ENCODE measurements at regions not wholly inside any gene's neighbourhood (a gene's known extent, or its start where the extent isn't known, plus 50 kb on each side); places are given as distances from the start of the nearest gene placed in this dataset.
"Not testable (repeated sequence)": the region's sequence is repeated elsewhere in the genome, so short reads cannot be mapped to it uniquely, and the experiment has no call there.

DNA sequence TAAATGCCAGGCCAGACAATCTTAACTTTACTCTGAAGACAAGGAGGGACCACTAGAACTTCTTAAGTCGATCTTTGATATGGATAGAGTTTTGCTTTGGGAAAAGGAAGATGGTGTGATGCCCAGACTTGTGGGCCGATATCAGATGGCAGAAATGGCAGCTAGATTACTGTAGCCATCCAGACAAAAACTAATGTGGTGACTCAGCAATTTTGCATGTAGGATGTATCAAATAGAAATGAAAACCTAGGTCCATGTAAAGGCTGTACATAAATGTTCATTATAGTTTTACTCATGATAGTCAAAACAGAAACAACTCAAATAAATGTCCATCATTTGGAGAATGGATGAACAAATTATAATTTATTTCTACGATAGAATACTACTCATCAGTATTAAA lies 121.5 kb downstream of the APIP start:
- no peak for DNase-seq (ENCODE audit: low read depth)

DNA sequence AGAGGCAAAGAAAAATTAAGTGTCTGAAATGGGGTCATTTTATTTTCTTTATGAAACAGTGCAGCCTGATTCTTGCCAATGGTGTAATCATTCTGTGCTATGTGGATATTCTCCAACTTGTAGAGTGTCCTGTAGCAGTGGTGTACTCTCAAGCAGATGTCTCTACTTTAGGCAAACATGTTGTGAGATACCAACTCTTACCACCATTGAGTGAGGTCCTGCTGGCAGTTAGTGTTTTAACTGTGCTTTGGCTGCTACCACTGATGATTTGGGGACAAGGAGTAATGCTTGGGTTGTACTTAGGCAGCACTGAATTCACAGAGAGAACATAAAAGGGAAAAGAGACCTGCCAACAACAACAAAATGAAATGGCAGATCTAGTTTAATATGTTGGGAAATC lies 122.5 kb downstream of the APIP start:
- DNase-seq (ENCODE audit: low read depth), result no peak

DNA sequence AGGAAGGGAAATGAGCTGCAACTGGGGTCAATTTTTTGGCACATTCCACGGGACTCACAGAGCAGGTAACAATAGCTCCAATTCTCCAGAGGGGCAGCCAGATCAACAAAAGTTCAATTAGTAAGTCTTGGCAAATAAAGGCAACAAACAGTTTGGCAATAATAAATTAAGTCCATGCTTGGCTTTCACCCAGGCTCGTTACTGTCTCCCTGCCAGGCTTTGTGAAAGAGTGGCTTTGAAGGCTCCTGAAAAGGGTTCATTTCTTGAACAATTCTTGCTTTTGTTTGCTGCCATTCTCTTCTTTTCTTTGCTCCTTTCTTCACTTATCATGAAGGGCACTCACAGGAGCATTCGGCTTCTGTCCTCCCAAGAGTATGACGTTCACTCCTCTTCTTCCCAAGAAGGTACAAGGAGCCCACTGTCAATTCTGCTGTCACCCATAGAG lies 123.3 kb downstream of the APIP start:
- DNase-seq (ENCODE audit: low read depth), result no peak

DNA sequence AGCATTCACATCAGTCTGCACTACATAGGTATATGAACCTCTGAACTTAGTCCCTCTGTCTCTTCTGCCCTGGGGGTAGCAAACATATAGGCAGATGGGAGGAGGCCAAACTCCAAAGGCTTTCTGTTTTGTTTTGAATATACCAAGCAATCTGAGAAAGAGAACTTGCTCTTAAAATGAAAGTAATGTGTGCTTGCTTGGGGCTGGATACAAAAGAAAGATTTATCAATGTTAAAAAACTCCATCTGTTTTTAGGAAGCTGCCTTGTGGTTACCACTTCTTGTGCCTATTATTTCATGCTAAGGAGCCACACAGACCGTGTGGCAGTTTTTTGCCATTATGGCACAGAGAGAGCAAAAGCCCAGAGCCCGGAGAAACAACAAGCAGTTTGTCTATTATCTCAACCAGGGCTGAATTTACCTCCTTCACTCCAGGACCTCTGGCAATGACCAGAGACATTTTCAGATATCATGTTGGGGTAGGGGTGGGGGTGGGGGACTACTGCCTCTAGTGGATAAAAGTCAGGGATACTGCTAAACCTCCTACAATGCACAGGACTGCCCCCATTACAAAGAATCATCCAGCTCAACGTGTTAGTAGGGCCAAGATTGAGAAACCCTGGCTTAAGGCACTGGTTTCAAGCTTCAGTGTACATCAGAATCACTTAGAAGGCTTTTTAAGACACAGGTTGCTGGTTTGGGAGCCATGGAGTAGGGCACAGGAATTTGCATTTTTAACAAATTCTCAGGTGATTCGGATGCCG lies 124.2 kb downstream of the APIP start:
- no peak for DNase-seq (ENCODE audit: low read depth)

DNA sequence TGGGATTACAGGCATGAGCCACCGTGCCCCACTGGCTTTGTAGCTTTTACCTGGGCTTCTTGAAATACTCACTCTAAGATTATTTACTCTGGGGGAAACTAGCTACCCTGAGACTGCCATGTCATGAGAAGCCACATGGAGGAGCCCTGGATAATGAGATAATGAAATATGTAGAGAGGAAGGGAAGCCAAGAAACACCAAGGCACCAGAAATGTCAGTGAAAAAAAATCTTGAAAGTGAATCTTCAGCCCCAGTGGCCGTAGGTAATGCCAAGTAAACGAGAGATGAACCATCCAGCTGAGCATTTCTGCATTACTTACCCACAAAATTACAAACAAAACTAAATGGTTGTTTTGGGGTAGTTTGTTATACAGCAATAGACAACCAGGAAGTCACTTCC lies 125.6 kb downstream of the APIP start:
- no peak for DNase-seq (ENCODE audit: low read depth)

DNA sequence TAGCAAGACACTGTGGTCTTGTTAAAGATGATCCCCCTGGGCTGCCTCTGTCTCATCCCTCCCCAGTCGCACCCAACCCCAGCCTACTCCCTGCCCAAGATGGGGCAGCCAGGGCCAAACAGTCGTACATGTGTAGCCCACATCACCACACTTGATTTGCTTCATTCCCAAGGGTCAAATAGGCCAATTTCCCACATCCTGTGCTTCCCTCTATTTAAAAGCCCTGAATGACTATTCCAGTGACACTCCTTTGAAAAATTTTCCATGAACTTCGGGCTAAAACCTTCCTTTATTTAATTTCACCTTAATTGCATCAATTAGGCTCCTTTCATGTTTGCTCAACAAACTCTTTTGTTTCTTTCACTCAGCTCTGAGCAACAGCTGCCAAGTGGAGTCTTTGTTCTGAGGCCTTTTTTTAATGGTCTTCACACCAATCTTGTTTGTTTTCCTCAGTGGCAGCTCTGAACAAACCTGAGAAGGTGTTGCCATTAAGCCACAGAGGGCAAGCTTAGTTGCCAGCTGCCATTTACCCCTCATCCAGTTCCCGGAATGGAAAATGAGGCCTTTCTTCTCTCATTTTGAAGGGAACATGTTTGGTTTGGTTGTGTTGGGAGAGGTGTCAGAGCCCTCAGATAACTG lies 126.9 kb downstream of the APIP start:
- DNase-seq (ENCODE audit: low read depth), result no peak

DNA sequence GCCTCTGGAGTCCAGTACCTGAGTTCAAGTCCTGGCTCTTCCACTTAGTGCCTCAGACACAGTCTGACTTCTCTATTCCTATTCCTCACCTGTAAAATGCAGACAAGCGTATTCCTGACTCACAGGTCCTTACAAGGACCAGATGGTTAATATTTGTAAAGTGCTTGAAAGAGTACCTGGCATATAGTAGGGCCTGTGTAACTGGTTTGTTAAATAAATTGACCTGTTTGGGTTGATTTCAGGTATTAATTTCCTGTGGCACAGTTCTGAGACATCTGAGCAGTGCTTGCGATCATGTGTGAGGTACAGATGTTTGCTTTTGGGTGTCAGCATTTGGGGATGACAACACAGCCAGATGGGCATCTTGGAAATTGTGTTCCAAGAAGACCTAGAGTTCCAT lies 127.5 kb downstream of the APIP start:
- DNase-seq (ENCODE audit: low read depth), result no peak

DNA sequence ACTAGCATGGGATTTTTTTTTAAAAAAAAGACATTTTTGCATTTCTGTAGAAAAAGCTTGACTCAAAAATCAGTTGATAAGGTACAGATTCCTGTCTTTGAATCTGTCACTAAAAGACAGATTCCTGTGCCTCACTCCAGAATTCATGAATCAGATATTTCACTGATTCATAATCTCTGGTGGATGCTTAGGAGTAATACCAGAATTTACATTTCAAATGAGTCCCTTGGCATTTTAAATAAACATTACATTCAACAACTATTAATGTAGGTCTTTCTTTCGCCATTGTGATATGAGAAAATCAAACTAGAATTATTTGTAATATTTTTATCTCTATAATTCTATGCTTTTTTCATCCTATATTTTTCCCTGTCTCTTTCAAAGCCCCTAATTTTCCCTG lies 128.3 kb downstream of the APIP start:
- no peak for DNase-seq (ENCODE audit: low read depth)

DNA sequence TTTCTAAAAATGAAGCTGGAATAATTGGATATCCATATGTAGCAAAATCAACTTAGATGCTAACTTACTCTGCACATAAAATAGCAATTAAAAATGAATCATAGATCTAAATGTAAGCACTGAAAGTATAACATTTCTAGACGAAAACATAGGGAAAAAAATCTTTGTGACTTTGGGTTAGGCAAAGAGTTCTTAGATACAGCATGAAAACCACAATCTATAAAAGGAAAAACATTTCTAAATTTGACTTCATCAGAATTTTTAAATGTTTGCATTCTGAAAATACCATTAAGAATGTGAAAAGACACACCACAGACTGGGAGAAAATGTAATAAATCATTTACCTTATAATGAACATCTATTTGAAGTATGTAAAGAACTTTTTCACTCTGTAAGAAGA lies 128.8 kb downstream of the APIP start:
- DNase-seq (ENCODE audit: low read depth), result no peak

DNA sequence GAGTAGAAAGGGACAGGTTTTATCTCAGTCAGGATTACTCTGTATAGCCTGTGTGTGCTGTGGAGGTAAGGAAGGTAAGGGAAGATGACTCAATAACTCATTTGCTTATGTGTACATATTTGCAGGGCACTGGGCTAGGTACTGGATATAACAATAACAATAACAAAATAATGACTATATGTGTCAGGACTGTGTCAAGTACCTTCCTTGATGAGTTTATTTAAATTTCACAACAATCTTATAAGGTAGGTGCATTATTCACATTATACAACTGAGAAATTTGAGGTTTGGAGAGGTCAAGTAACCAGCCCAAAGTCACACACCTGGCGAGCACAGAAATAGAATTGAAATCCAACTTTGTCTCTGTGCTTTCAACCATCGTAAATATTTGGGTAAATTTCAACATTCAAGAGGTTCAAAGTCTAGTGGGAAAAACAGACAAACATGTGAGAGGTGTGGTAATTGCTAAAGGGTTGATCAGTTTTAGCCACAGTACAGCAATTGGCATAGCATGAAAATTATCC lies 131.8 kb downstream of the APIP start:
- no peak for DNase-seq (ENCODE audit: low read depth)

DNA sequence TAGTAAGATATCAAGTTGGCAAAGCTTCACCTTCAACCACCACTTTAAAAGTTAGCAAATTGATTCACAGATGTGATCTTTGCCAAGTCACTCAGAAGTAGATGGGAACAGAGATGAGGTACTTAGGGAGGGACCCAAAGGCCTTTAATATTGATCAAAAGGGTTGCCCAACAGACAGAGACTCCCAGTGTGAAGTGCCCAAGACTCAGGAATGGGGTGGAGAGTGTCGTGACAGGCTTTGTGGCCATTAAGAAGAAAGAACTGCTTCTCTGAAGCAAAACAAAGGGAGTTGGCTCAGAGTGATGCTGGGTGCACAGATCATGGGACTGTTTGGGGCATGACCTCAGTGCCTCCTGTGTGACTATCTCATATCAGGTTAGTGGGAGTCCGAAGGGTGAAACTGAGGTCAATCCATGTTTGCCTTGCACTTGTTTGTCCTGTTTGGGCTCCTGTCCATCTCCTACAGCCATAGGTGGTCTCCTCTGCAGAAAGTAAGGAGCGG lies 132.3 kb downstream of the APIP start:
- no peak for DNase-seq (ENCODE audit: low read depth)

DNA sequence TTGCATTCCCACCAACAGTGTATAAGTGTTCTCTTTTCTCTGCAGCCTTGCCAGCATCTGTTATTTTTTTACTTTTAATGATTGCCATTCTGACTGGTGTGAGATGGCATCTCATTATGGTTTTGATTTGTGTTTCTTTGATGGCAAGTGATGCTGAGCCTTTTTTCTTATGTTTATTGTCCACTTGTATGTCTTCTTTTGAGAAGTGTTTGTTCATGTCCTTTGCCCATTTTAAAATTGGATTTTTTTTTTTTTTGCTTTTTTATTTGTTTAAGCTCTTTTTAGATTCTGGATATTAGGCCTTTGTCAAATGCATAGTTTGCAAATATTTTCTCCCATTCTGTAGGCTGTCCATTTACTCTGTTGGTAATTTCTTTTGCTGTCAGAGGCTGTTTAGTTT lies 134.4 kb downstream of the APIP start:
- not testable (repeated sequence) for DNase-seq (ENCODE audit: low read depth)

DNA sequence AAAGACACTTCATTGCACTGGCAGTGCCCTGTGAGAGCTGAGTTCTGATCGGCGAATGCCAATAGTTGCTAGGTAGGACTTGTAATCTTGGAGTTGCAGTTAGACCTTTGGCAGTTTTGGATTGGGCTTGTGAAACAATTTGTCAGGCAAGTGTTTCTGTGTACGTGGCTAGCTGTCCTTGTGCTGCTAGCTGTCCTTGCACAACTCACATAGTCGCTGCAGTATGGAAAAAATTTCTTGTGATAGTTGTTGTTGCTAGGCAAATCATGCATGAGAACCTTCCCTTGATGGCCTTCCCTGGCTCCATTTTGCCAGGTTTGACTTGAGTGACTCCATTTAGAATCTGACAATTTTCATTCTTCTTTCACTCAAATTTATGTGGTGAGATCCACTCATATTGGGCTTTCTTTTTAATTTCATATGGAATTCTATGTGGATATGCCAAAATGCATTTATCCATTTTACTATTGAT lies 140.7 kb downstream of the APIP start:
- DNase-seq (ENCODE audit: low read depth), result no peak

DNA sequence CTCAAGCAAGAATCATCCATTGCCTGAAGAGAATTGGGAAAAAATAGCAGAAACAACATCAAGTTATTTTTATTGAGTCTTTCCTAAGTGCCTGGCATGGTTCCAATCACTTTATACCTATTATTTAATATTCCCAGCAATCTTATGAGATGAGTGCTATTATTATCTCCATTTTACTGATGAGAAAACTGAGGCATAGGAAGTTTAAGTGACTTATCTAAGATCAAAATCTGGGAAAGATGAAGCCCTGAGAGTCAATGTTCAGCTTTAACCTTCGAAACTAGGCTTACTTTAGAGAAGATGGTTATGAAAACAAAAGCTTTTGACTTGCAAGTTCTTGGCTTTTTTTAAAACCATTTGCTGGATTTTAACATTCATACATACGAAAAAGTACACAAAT lies 141.6 kb downstream of the APIP start:
- no peak for DNase-seq (ENCODE audit: low read depth)

DNA sequence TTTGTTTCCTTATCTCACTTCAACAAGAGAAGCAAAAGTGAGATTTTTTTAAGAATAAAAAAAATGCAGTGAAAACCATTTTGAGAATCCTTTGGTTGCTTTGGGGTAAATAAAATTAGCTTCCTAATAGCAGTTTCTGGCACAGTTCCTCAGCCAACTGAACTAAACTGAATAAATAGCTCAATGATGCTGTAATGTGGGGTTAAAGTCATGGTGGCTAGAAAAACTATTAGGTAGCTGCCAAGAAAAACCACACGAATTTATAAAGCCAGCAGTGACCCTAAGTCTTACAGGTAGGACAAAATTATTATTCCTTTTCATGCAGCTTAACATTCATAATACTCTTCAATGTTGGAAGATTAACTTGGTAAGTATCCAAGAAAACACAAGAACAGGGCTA lies 142.4 kb downstream of the APIP start:
- no peak for DNase-seq (ENCODE audit: low read depth)

DNA sequence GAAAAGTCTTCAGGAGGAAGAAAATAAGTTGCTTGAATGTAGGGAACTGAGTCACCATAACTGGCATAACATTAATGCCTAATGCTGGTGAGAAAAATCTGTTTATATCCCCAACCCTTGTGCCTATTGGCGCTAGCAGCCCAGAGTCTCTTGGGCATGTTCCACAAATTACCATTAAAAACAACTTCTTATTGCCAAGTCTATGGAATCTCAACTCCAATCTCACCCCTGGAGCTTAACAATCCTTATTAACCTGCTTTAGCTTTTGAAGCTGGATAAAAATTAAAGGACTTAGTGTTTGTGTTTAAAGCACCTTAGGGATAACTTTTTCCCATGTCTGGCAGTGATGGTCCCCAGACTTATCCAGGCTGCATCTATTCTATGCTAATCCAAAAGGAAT lies 143.0 kb downstream of the APIP start:
- no peak for DNase-seq (ENCODE audit: low read depth)

DNA sequence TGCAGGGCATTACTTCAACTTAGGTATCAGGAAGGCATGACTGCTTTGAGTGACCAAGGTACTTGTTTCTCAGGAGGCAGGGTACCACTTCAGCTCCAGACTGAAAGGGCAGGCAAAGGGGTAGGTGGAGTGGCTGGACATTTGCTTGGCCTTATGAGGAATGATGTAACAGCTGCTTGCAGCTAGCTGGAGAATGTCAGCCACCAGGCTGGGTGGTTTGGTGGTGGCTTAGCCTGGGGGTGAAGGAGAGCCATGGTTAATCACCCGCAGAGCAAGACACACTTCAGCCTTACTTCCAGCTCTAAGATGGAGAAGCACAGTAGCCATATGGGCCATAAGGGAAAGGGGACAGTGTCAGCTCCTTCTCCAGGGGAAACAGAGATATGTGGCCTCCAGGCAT lies 146.1 kb downstream of the APIP start:
- no peak for DNase-seq (ENCODE audit: low read depth)

DNA sequence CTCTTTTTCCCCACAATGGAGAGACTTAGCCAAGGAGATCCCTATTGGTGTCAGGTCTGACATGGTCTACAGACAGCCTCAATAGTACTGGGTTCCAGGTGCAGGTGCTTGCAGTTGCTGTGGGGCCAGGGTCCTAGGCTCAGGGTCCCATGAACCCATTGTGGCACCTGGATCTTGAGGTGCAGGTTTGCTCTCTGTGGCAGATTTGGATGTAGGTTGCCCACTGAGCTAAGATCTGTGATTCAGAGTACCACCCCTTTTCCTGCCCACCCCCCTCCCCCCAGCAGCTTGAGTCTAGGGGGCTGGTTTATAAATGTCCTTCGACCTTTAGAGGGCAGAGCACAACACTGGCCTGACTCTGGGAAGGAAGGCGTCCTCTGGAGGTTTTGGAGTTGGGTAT lies 147.0 kb downstream of the APIP start:
- DNase-seq (ENCODE audit: low read depth), result no peak

DNA sequence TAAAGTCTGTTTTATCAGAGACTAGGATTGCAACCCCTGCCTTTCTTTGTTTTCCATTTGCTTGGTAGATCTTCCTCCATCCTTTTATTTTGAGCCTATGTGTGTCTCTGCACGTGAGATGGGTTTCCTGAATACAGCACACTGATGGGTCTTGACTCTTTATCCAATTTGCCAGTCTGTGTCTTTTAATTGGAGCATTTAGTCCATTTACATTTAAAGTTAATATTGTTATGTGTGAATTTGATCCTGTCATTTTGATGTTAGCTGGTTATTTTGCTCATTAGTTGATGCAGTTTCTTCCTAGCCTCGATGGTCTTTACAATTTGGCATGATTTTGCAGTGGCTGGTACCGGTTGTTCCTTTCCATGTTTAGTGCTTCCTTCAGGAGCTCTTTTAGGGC lies 141.7 kb downstream of the EHF start:
- DNase-seq (ENCODE audit: low read depth), result not testable (repeated sequence)

DNA sequence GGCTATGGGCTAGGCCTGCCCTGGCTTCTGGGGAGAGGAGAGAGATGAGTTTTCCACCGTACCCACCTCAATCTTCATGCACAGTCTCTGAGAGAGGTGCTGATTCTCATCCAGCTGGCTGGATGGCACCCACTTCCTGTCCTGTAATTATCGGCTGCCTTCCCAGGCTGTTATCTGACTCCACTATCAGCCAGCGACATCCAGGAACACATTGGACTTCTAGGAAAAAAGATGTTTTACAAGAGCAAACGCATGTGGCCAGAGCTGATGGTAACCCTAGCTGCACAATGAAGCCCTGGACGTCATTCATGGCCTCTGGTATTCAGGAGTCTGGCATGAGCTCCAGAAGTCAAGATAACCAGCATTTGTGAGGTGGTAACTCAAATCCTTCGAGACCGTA lies 137.4 kb downstream of the EHF start:
- DNase-seq (ENCODE audit: low read depth), result no peak

DNA sequence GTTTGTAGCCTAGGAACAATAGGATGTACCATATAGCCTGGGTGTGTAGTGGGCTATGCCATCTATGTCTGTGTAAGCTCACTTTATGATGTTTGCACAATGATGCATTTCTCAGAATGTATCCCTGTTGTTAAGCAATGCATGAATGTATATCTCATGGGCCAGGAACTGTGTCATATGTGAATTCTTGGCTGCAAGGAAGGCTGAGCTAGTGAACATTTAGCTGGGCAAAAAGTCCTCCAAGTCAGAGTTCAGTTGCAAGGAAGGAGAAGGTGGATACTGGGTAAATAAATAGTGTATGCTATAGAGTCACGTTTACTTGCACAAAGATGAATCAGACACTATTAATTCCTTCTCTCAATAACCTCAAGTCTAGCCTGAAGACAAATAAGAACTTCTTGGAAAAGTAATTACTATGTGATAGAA lies 136.1 kb downstream of the EHF start:
- DNase-seq (ENCODE audit: low read depth), result no peak

DNA sequence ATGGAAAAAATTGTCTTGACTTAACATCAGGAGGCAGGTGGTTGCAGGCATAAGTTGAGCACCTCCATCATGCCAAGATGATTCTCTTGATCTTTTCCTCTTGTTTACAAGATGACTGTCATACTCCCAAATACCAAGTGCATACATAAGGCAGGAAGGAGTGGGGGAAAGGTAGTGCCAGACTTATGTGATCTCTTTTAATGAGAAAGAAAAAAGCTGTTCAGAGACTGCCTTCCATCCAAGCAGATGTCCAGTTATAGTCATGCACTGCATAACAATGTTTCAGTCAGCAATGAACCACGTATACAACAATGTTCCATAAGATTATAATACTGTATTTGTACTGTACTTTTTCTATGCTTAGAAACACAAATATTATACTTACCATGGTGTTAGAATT lies 135.7 kb downstream of the EHF start:
- no peak for DNase-seq (ENCODE audit: low read depth)

DNA sequence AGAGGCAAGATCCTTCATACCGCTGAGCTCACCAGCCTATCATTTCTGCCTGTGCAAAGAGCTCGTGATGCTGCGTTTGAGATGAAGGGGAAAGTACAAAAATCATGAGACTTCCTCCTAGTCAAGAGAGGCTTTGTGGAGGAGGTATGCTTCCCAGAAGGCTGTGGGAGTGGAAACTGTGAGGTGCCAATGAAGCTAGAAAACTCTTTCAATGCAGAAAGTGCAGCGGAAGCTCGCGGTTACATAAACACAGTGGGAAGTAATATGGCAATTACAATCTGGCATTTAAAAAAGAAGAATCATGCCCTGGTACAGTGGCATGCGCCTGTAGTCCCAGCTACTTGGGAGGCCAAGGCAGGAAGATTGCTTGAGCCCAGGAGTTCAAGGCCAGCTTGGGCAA lies 134.8 kb downstream of the EHF start:
- no peak for DNase-seq (ENCODE audit: low read depth)

Measured in stromal cell of bone marrow (primary cell).